Omental fat pad (tissue), 3 donors: ENCODE measurements at regions not wholly inside any gene's neighbourhood (a gene's known extent, or its start where the extent isn't known, plus 50 kb on each side); places are given as distances from the start of the nearest gene placed in this dataset.

ENCODE experiments used
- ATAC-seq: fragments of 150-250 bp; one replicate; pipeline ENCODE4 v1.9.1; 2016; ENCODE audit warnings: mild to moderate bottlenecking, moderate library complexity; ENCODE audit not compliant: low FRiP score
- DNase-seq: peaks from one replicate; pipeline ENCODE4 v3.0.0-alpha.2; 2019; ENCODE audit warnings: low spot score
- CTCF ChIP-seq, 3 donors: fragments of 450-650 bp; IDR thresholded peaks; one replicate each; pipeline ENCODE4 v1.5.1; 2016 to 2017; ENCODE audit warnings: antibody characterized with exemption in 3 of 3, mild to moderate bottlenecking in 3 of 3, moderate library complexity in 2 of 3

DNA sequence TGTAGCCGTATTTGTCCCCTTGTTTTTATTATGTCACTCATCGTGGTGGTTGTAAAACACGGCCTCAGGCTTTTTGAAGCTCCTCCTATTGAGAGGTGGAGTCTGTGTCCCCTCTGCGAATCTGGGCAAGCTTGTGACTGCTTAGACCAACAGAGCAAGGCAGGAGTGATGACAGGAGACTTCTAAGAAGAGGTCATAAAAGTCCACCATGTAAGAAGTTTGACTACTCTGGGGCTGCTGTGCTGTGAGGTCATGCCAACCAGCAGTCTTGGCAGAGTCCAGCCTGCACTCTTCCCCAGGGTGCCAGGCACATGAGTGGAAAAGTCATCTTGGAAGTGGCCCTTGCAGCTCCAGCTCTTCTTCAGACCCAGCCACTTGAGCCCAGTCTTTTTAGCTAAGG is 83.8 kb upstream of the SPTBN1 start:
- no peak for TF ChIP-seq CTCF (IDR thresholded peaks at IDR 0.05)
- DNase-seq (no peak), ATAC-seq (no peak)

- TF ChIP-seq CTCF (IDR thresholded peaks at IDR 0.05) = no peak
- DNase-seq = no peak
- no peak for ATAC-seq
Observed at GRCh38 chr2:54373855-54374254, 82.3 kb upstream of the SPTBN1 start.

DNA sequence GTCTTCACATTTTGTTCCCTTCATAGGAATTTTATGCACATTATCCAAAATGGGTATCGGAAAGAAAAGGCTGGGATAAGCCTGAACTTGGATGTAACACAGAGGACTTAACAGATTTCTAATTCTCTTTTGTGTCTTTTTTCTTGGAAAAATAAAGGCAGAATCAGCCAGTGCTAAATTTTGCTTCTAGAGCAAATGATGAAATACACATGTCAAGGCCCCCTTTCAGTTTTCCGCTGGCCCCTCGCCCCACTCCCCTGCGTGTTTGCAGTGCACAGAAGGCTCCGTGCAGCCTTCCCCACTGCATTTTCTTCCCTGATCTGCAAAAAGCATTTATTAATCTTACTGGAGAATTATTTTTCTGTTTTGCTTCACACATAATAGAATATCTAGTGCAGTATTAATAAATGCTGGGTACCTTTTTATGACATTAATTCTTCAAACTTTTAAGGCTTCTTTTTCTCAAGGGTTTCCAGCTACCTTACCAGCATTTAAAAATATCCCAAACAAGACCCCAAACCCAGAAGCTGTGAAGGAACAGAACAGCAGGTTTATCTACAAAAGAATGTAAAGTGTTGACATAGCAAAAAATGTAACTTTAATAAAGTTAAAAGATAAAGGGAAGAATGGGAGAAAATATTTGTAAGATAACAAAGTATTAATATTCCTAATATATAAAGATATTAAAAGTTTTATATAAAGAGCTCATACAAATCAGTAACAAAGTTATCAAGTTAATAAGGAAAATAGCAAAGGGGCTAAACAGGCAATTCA is 81.3 kb upstream of the SPTBN1 start:
- ATAC-seq (no peak), DNase-seq (no peak)
- no peak for TF ChIP-seq CTCF (IDR thresholded peaks at IDR 0.05)

- no peak for ATAC-seq
- TF ChIP-seq CTCF (IDR thresholded peaks at IDR 0.05) = no peak
- DNase-seq = no peak
Observed at GRCh38 chr2:54377451-54377850, 78.7 kb upstream of the SPTBN1 start.

DNA sequence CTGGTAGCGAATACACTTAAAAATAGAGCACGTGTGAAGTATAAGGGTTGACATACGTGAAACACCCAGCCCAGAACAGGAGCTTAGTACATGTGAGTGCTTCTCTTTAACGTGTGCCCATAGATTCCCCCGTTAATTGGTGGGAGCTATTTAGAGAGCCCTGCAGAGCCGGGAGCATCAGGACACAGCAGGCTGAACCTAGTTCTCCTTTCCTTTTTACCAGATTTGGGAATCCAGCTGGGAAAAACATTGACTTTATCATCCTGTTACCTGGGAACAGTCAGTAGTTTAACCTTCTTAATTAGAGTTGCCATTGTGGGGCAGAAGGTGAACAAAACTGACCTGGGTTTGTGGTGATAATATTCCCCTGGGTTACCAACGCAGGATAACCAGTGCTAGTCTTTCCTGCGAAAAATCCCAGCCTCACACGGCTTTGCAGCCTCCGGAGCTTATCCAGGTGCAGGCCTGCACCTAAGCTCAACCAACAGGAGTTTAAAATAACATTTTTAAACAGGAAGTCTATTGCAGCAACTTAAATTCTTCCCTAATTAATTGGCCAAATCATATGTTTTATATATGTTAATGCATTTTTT is 78.1 kb upstream of the SPTBN1 start:
- no peak for DNase-seq
- no peak for ATAC-seq
- no peak for TF ChIP-seq CTCF (IDR thresholded peaks at IDR 0.05)

GRCh38 chr2:54380670-54381069 is 75.5 kb upstream of the SPTBN1 start:
- no peak for ATAC-seq
- no peak for DNase-seq
- TF ChIP-seq CTCF (IDR thresholded peaks at IDR 0.05) = no peak

- ATAC-seq = no peak
- DNase-seq = no peak
- no peak for TF ChIP-seq CTCF (IDR thresholded peaks at IDR 0.05)
Observed at GRCh38 chr2:54381293-54381692, 74.8 kb upstream of the SPTBN1 start.
